ENCODE measurements at regions not wholly inside any gene's neighbourhood (a gene's known extent, or its start where the extent isn't known, plus 50 kb on each side); places are given as distances from the start of the nearest gene placed in this dataset.
A peak's percentile ranks its signal among the peaks of the same experiment; 100 is the strongest.

- TF ChIP-seq CTCF (conservative IDR thresholded peaks at IDR 0.05) (peak; percentile 58), EZH2 (IDR thresholded peaks at IDR 0.05; ENCODE audit: low read depth) (no peak)
- no peaks in the 10 kb centered on the region for H4K20me1 ChIP-seq (ENCODE audit: insufficient read depth)
- H3K36me3 ChIP-seq (ENCODE audit: low read depth), result no peaks in the 10 kb centered on the region
- no peak overlapping the region for H3K4me3 ChIP-seq
- POLR2A ChIA-PET (ENCODE audit: unreplicated experiment), result no interaction called here
- H3K4me2 ChIP-seq, result no peak overlapping the region
- no peaks in the 10 kb centered on the region for H3F3A ChIP-seq (ENCODE audit: insufficient read depth, low read depth)
- no peak overlapping the region for H2AFZ ChIP-seq
- no peaks in the 10 kb centered on the region for H3K9me2 ChIP-seq (ENCODE audit: insufficient read depth)
- BruUV-seq (replicated peaks), result no TSS peak
- no peaks in the 10 kb centered on the region for H3K4me1 ChIP-seq (replicated peaks; ENCODE audit: insufficient read depth)
- no peaks in the 10 kb centered on the region for H3K79me2 ChIP-seq (ENCODE audit: low read depth)
- CTCF ChIA-PET, result no interaction called here
- H3K9me3 ChIP-seq (ENCODE audit: insufficient read depth, low read depth), result 0 out of 2 replicates have a peak, but pooled peaks cover 5% of the 10 kb centered on the region
- no peak for DNase-seq
- H3K27me3 ChIP-seq (ENCODE audit: insufficient read depth, low read depth), result no peaks in the 10 kb centered on the region
- H3K27ac ChIP-seq, result no peak overlapping the region
- intact Hi-C loops (cut with micrococcal nuclease; ENCODE audit: unreplicated experiment), result no loop called here
These were observed 66.7 kb upstream of the CAST start for GRCh38 chr5:96595300-96596090.

GRCh38 chr5:96597438-96598020 is 64.6 kb upstream of the CAST start:
- ChIA-PET POLR2A (ENCODE audit: unreplicated experiment) (no interaction called here), CTCF (no interaction called here)
- no peak for DNase-seq
- Histone ChIP-seq H3K9me3 (ENCODE audit: insufficient read depth, low read depth) (0 out of 2 replicates have a peak, but pooled peaks cover 5% of the 10 kb centered on the region), H3K27ac (no peak overlapping the region), H3K4me3 (no peak overlapping the region), H3K9me2 (ENCODE audit: insufficient read depth) (no peaks in the 10 kb centered on the region), H2AFZ (no peak overlapping the region), H3K27me3 (ENCODE audit: insufficient read depth, low read depth) (no peaks in the 10 kb centered on the region), H4K20me1 (ENCODE audit: insufficient read depth) (no peaks in the 10 kb centered on the region), H3K36me3 (ENCODE audit: low read depth) (no peaks in the 10 kb centered on the region), H3K4me2 (no peak overlapping the region), H3K79me2 (ENCODE audit: low read depth) (no peaks in the 10 kb centered on the region), H3K4me1 (replicated peaks; ENCODE audit: insufficient read depth) (no peaks in the 10 kb centered on the region), H3F3A (ENCODE audit: insufficient read depth, low read depth) (no peaks in the 10 kb centered on the region)
- intact Hi-C loops (cut with micrococcal nuclease; ENCODE audit: unreplicated experiment), result no loop called here
- no TSS peak for BruUV-seq (replicated peaks)
- TF ChIP-seq CTCF (conservative IDR thresholded peaks at IDR 0.05) (no peak), EZH2 (IDR thresholded peaks at IDR 0.05; ENCODE audit: low read depth) (no peak)

- no peak overlapping the region for H2AFZ ChIP-seq
- H3K79me2 ChIP-seq (ENCODE audit: low read depth), result no peaks in the 10 kb centered on the region
- no peak overlapping the region for H3K4me2 ChIP-seq
- H3K4me3 ChIP-seq, result no peak overlapping the region
- intact Hi-C loops (cut with micrococcal nuclease; ENCODE audit: unreplicated experiment), result loop anchor here (1.0 to 5.0 kb wide), 4 partner anchors 257 to 956 kb away; no protein-coding TSS in a partner anchor
- no peaks in the 10 kb centered on the region for H3K9me3 ChIP-seq (ENCODE audit: insufficient read depth, low read depth)
- H3K36me3 ChIP-seq (ENCODE audit: low read depth), result no peaks in the 10 kb centered on the region
- no peaks in the 10 kb centered on the region for H3K4me1 ChIP-seq (replicated peaks; ENCODE audit: insufficient read depth)
- no peaks in the 10 kb centered on the region for H3F3A ChIP-seq (ENCODE audit: insufficient read depth, low read depth)
- H4K20me1 ChIP-seq (ENCODE audit: insufficient read depth), result no peaks in the 10 kb centered on the region
- no peaks in the 10 kb centered on the region for H3K27me3 ChIP-seq (ENCODE audit: insufficient read depth, low read depth)
- no TSS peak for BruUV-seq (replicated peaks)
- no peak overlapping the region for H3K27ac ChIP-seq
- ChIA-PET POLR2A (ENCODE audit: unreplicated experiment) (no interaction called here), CTCF (interaction anchor here (1.1 kb wide), 1 partner anchor 258 kb away, joined by 3 read pairs; no protein-coding TSS in a partner anchor)
- TF ChIP-seq CTCF (conservative IDR thresholded peaks at IDR 0.05) (no peak), EZH2 (IDR thresholded peaks at IDR 0.05; ENCODE audit: low read depth) (no peak)
- no peak for DNase-seq
- no peaks in the 10 kb centered on the region for H3K9me2 ChIP-seq (ENCODE audit: insufficient read depth)
These were observed 61.0 kb upstream of the CAST start for GRCh38 chr5:96601200-96601599.

Measured in PC-9 (cell line).